Spleen (tissue), 11 donors: ENCODE measurements at regions not wholly inside any gene's neighbourhood (a gene's known extent, or its start where the extent isn't known, plus 50 kb on each side); places are given as distances from the start of the nearest gene placed in this dataset.

Experiments
- DNase-seq: peaks from one replicate; pipeline ENCODE4 v3.0.0-alpha.2; 2020
- H3K27ac ChIP-seq, 8 donors: fragments of 200-600 bp; sonication (generic) in 7 of 8; 1 replicate in 4 of 8; 2 replicates in 4 of 8; pipeline versions ENCODE4 v1.5.0 to v1.8.0; 2016 to 2021; ENCODE audit warnings: inconsistent platforms in 4 of 8, mild to moderate bottlenecking in 4 of 8, moderate library complexity in 1 of 8
- H3K27me3 ChIP-seq, 7 donors: fragments of 200-600 bp; sonication (generic) in 6 of 7; replicated peaks in 1 of 7; 1 replicate in 4 of 7; 2 replicates in 3 of 7; pipeline versions ENCODE4 v1.5.0 to v1.8.0; 2016 to 2021; ENCODE audit warnings: inconsistent platforms in 3 of 7, mild to moderate bottlenecking in 1 of 7
- H3K36me3 ChIP-seq, 6 donors: fragments of 200-600 bp; sonication (generic) in 5 of 6; 1 replicate in 4 of 6; 2 replicates in 2 of 6; pipeline versions ENCODE4 v1.5.0 to v1.8.0; 2016 to 2021; ENCODE audit warnings: inconsistent platforms in 2 of 6
- H3K4me1 ChIP-seq, 6 donors: fragments of 200-600 bp; sonication (generic) in 5 of 6; 1 replicate in 3 of 6; 2 replicates in 3 of 6; pipeline versions ENCODE4 v1.5.0 to v1.8.0; 2016 to 2021; ENCODE audit warnings: inconsistent platforms in 3 of 6
- H3K4me3 ChIP-seq, 8 donors: fragments of 200-600 bp; sonication (generic) in 7 of 8; 1 replicate in 4 of 8; 2 replicates in 4 of 8; pipeline versions ENCODE4 v1.5.0 to v1.8.0; 2016 to 2021; ENCODE audit warnings: inconsistent platforms in 4 of 8, mild to moderate bottlenecking in 4 of 8, moderate library complexity in 2 of 8
- H3K9me3 ChIP-seq, 8 donors: fragments of 200-600 bp; sonication (generic) in 7 of 8; 1 replicate in 4 of 8; 2 replicates in 4 of 8; pipeline versions ENCODE4 v1.5.0 to v1.8.0; 2016 to 2021; ENCODE audit warnings: inconsistent platforms in 4 of 8
- CTCF ChIP-seq, 11 experiments: fragments of 200-600 bp in 7 of 11; fragments of 450-650 bp in 4 of 11; sonication (generic) in 4 of 11; IDR thresholded peaks in 8 of 11; conservative IDR thresholded peaks in 3 of 11; 1 replicate in 7 of 11; 2 replicates in 4 of 11; pipeline versions ENCODE4 v1.4.0 to v1.8.0; 2016 to 2021; ENCODE audit warnings: antibody characterized with exemption in 11 of 11, inconsistent platforms in 4 of 11, mild to moderate bottlenecking in 1 of 11
- POLR2A ChIP-seq, 3 donors: fragments of 450-650 bp; IDR thresholded peaks; one replicate each; pipeline ENCODE4 v1.5.1; 2017; ENCODE audit warnings: antibody characterized with exemption in 3 of 3, mild to moderate bottlenecking in 1 of 3
- POLR2AphosphoS5 ChIP-seq, 3 donors: sonication (generic); formaldehyde crosslinking; IDR thresholded peaks; one replicate each; pipeline ENCODE4 v1.5.1; 2017; ENCODE audit warnings: antibody characterized with exemption in 3 of 3
- WGBS, 5 donors: extraction: QIAGEN DNeasy Blood & Tissue Kit in 3 of 5; methylation state at CpG; one replicate each; pipeline versions ENCODE4 v1.1.5 to v1.1.7; 2013 to 2018; 5-methylcytosine and 5-hydroxymethylcytosine counted together
- intact Hi-C: fragments of 100-400 bp; cut with DNase I; formaldehyde crosslinking; loops from one replicate; pipeline ENCODE4 v1.15.0; 2023; ENCODE audit warnings: low total_unique reads
- donor health status: healthy with polysubstance abuse.
- donor health status: DM: no; HTN: no; CAD: no; lungs with moderate emphysema.
- donor health status: DM: no; HTN: no; CAD: no.
- donor health status: Bipolar disorder and iron deficiency.
- donor health status: healthy.
- donor health status: DM: no; HTN: no; CAD: no.
- donor health status: DM: yes; HTN: yes; CAD: no.

- intact Hi-C loops, result no loop called here
- Histone ChIP-seq H3K27ac (no peak overlapping the region), H3K4me3 (no peak overlapping the region), H3K27me3 (no peaks in the 10 kb centered on the region), H3K36me3 (no peaks in the 10 kb centered on the region), H3K9me3 (no peaks in the 10 kb centered on the region), H3K4me1 (no peaks in the 10 kb centered on the region)
- 36 to 74% (median 69%) methylated on average over 6 of the region's 6 CpGs for WGBS, 5 donors
- no peak for TF ChIP-seq POLR2AphosphoS5 (IDR thresholded peaks at IDR 0.05)
- no peak for TF ChIP-seq CTCF (IDR thresholded peaks at IDR 0.05 in 8 of 11, conservative IDR thresholded peaks at IDR 0.05 in 3 of 11)
- no peak for TF ChIP-seq POLR2A (IDR thresholded peaks at IDR 0.05)
- no peak for DNase-seq
Measured at GRCh38 chr3:25294169-25294805, 133.8 kb upstream of the RARB start.

DNA sequence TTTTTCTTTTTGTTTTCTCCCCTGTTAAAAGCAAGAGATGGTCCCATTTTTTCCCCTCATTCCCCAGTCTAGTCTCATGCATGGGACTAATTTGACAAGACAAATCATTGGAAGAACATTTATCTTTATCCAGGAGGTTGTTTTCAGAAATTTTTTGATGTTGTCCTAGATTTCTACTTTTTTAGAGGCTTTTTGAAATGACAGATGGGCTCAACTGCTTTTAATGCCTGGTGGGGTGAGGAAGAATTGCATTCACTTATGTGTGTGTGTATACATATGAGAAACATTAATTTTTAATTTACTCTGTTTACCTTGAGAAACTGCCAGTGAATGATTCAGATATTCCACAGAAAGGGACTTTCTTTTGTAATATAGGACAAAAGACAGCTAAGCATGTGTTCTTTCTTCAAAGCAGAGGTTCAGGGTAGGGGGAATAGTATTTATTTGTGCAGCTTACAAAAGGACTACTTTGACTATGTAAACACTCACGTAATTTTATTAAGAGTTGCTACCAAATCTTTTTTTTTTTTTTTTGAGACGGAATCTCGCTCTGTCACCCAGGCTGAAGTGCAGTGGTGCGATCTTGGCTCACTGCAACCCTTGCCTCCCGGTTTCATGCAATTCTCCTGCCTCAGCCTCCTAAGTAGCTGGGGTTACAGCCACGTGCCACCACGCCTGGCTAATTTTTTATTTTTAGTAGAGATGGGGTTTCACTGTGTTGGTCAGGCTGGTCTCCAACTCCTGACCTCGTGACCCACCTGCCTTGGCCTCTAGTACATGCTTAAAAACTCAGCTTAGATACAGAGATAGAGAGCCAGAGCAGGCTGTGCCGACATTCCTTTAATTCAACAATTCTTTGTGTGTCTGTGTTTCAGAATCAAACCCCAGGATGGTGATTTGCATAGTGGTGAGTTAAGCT is 130.1 kb upstream of the RARB start:
- TF ChIP-seq POLR2AphosphoS5 (IDR thresholded peaks at IDR 0.05), result no peak
- no peak for TF ChIP-seq POLR2A (IDR thresholded peaks at IDR 0.05)
- no peak for TF ChIP-seq CTCF (IDR thresholded peaks at IDR 0.05 in 8 of 11, conservative IDR thresholded peaks at IDR 0.05 in 3 of 11)
- no peaks in the 10 kb centered on the region for H3K27me3 ChIP-seq
- 76 to 87% (median 77%) methylated on average over 9 of the region's 9 CpGs for whole genome bisulfite sequencing, 5 donors
- no peak overlapping the region for H3K4me3 ChIP-seq
- no peak for DNase-seq
- H3K9me3 ChIP-seq, result no peaks in the 10 kb centered on the region
- no peak overlapping the region for H3K27ac ChIP-seq
- H3K36me3 ChIP-seq, result no peaks in the 10 kb centered on the region
- H3K4me1 ChIP-seq, result no peaks in the 10 kb centered on the region
- intact Hi-C loops, result no loop called here

- Histone ChIP-seq H3K4me1 (no peaks in the 10 kb centered on the region), H3K36me3 (no peaks in the 10 kb centered on the region), H3K4me3 (no peak overlapping the region), H3K27ac (no peak overlapping the region), H3K9me3 (no peaks in the 10 kb centered on the region), H3K27me3 (no peaks in the 10 kb centered on the region)
- 85 to 97% (median 88%) methylated on average over 1 of the region's 1 CpG for WGBS, 5 donors
- no peak for DNase-seq
- TF ChIP-seq POLR2AphosphoS5 (IDR thresholded peaks at IDR 0.05) (no peak), POLR2A (IDR thresholded peaks at IDR 0.05) (no peak), CTCF (IDR thresholded peaks at IDR 0.05 in 8 of 11, conservative IDR thresholded peaks at IDR 0.05 in 3 of 11) (no peak)
- intact Hi-C loops, result no loop called here
Measured at GRCh38 chr3:25300141-25300540, 127.9 kb upstream of the RARB start.

- Histone ChIP-seq H3K4me3 (no peak overlapping the region), H3K27me3 (no peaks in the 10 kb centered on the region), H3K9me3 (peaks cover 0 to 3% (median 0%) of the 10 kb centered on the region in 8 donors), H3K36me3 (no peaks in the 10 kb centered on the region), H3K27ac (no peak overlapping the region), H3K4me1 (no peaks in the 10 kb centered on the region)
- intact Hi-C loops, result no loop called here
- no peak for DNase-seq
- TF ChIP-seq CTCF (IDR thresholded peaks at IDR 0.05 in 8 of 11, conservative IDR thresholded peaks at IDR 0.05 in 3 of 11) (no peak), POLR2AphosphoS5 (IDR thresholded peaks at IDR 0.05) (no peak), POLR2A (IDR thresholded peaks at IDR 0.05) (no peak)
- 55 to 74% (median 62%) methylated on average over 2 of the region's 2 CpGs for WGBS, 5 donors
Measured at GRCh38 chr3:25304916-25305315, 123.1 kb upstream of the RARB start.
